ENCODE measurements at regions not wholly inside any gene's neighbourhood (a gene's known extent, or its start where the extent isn't known, plus 50 kb on each side); places are given as distances from the start of the nearest gene placed in this dataset.

GRCh38 chr20:6705926-6706548 is 61.4 kb upstream of the BMP2 start:
- TF ChIP-seq, protein P1, sequence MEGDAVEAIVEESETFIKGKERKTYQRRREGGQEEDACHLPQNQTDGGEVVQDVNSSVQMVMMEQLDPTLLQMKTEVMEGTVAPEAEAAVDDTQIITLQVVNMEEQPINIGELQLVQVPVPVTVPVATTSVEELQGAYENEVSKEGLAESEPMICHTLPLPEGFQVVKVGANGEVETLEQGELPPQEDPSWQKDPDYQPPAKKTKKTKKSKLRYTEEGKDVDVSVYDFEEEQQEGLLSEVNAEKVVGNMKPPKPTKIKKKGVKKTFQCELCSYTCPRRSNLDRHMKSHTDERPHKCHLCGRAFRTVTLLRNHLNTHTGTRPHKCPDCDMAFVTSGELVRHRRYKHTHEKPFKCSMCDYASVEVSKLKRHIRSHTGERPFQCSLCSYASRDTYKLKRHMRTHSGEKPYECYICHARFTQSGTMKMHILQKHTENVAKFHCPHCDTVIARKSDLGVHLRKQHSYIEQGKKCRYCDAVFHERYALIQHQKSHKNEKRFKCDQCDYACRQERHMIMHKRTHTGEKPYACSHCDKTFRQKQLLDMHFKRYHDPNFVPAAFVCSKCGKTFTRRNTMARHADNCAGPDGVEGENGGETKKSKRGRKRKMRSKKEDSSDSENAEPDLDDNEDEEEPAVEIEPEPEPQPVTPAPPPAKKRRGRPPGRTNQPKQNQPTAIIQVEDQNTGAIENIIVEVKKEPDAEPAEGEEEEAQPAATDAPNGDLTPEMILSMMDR (IDR thresholded peaks at IDR 0.05; ENCODE audit: borderline replicate concordance, insufficient read depth, low read depth, low read length): no peak
- H3K4me3 ChIP-seq (ENCODE audit: low read depth, low read length): no peak overlapping the region

DNA sequence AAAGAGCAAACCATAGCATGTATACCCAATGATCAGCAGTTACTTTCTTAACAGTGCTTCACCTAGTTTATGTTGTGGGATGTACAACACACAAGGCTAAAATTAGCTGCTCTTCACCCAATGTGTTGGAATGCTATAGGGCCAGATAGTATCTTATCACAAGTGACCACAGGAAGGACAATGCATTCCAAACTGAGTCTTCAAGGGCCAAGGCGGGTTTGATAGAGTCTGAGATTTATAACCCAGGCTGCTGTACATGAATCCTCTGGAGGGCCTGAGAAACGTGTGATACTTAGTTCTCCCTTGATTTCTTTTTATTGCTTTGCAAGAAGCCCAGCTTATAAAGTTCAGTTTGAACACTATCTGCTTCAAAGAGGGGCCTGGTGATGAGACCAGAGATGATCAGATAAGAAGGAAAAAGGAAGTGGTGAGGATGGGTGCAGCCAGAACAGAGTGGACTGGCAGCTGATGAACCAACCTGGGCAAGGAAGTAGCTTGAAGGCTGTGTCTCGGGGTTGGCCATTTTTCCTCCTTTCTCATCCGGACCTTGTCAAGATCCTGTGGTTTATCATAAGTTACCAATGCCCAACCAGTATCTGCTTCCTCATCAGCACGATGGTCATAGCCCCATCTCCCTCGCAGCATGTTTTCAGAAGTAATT is 62.2 kb upstream of the BMP2 start:
- TF ChIP-seq, protein P1 (IDR thresholded peaks at IDR 0.05; ENCODE audit: borderline replicate concordance, insufficient read depth, low read depth, low read length): no peak
- H3K4me3 ChIP-seq (ENCODE audit: low read depth, low read length): no peak overlapping the region

- TF ChIP-seq, protein P1 (IDR thresholded peaks at IDR 0.05; ENCODE audit: borderline replicate concordance, insufficient read depth, low read depth, low read length): no peak
- no peak overlapping the region for H3K4me3 ChIP-seq (ENCODE audit: low read depth, low read length)
These were observed 63.2 kb upstream of the BMP2 start for GRCh38 chr20:6704132-6704861.

- TF ChIP-seq, protein P1 (IDR thresholded peaks at IDR 0.05; ENCODE audit: borderline replicate concordance, insufficient read depth, low read depth, low read length): no peak
- H3K4me3 ChIP-seq (ENCODE audit: low read depth, low read length): no peak overlapping the region
These were observed 63.8 kb upstream of the BMP2 start for GRCh38 chr20:6703656-6704055.

- TF ChIP-seq, protein P1 (IDR thresholded peaks at IDR 0.05; ENCODE audit: borderline replicate concordance, insufficient read depth, low read depth, low read length): no peak
- no peak overlapping the region for H3K4me3 ChIP-seq (ENCODE audit: low read depth, low read length)
These were observed 64.4 kb upstream of the BMP2 start for GRCh38 chr20:6703047-6703446.

DNA sequence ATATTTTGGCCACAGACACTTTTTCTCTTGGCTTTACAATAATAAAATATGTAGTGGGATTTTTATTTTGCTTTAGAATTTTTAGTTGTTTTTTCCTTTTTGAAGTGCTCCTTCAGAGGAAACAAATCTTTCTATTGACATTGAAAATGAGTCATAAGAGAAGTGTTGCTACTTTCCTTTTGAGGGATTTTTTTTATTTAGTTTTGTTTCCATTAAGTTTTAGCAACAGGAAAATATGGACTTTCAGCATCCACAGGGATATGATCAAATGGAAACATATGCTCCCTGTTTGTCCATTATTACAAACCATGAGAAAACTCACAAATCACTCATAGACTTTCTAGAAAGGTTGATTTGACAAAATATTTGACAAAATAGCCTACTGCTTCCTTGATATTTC is 65.3 kb upstream of the BMP2 start:
- no peak overlapping the region for H3K4me3 ChIP-seq (ENCODE audit: low read depth, low read length)
- TF ChIP-seq, protein P1 (IDR thresholded peaks at IDR 0.05; ENCODE audit: borderline replicate concordance, insufficient read depth, low read depth, low read length): no peak

Measured in GM12875 (cell line).